ENCODE measurements at regions not wholly inside any gene's neighbourhood (a gene's known extent, or its start where the extent isn't known, plus 50 kb on each side); places are given as distances from the start of the nearest gene placed in this dataset.

DNA sequence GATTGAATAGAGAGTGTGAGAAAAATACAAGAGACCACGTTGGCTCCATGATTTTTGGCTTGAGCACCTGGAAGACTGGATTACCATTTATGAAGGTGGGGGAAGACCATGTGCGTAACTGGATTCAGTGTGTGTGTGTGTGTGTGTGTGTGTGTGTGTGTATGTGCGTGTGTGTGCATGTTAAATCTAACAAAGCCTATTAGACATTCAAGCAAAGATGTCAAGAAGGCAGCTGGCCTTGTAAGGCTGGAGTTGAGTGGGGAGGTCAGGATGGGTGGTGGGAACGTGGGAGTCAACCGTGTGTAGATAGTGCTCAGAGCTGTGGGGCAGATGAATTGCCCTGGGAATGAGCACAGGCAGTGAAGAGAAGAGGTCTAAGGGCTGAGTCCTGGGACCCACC, 293.8 kb upstream of the POU3F1 start:
- H3K79me2 ChIP-seq (ENCODE audit: control insufficient read depth, insufficient read depth, low read length): no peaks in the 10 kb centered on the region
- no peak overlapping the region for H3K27ac ChIP-seq (ENCODE audit: insufficient read depth, low read depth, low read length)
- H4K20me1 ChIP-seq (replicated peaks; ENCODE audit: control insufficient read depth, extremely low read depth, insufficient read depth, low read length): no peaks in the 10 kb centered on the region
- H2AFZ ChIP-seq (ENCODE audit: low read depth, low read length): no peak overlapping the region
- H3K9me3 ChIP-seq (replicated peaks; ENCODE audit: control insufficient read depth, insufficient read depth, low read length): no peaks in the 10 kb centered on the region
- dilution Hi-C loops (cut with MboI; ENCODE audit: extremely low pct_ligation_motif_present, low sequenced_read_pairs): no loop called here
- ChIA-PET POLR2A (no interaction called here), CTCF (no interaction called here)
- intact Hi-C loops (cut with micrococcal nuclease): no loop called here
- DNase-seq (ENCODE audit: low read depth, low spot score): no peak
- H3K27me3 ChIP-seq (ENCODE audit: control insufficient read depth in 2 of 2, insufficient read depth in 2 of 2, low read length in 2 of 2): no peaks in the 10 kb centered on the region
- no peaks in the 10 kb centered on the region for H3K36me3 ChIP-seq (ENCODE audit: control insufficient read depth in 2 of 2, extremely low read depth in 1 of 2, insufficient read depth in 2 of 2, low read length in 2 of 2)
- H3K4me2 ChIP-seq (ENCODE audit: insufficient read depth, low read length): no peak overlapping the region
- FAIRE-seq: no peak
- no TSS peak for BruUV-seq (replicated peaks)
- TF ChIP-seq GATA2 (IDR thresholded peaks at IDR 0.05; ENCODE audit: insufficient read depth, insufficient read length, low read depth, low read length): no peak
- TF ChIP-seq, protein P1, sequence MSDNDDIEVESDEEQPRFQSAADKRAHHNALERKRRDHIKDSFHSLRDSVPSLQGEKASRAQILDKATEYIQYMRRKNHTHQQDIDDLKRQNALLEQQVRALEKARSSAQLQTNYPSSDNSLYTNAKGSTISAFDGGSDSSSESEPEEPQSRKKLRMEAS (IDR thresholded peaks at IDR 0.05; ENCODE audit: insufficient read depth, insufficient read length): no peak
- no peaks in the 10 kb centered on the region for H3K9me1 ChIP-seq (replicated peaks; ENCODE audit: control insufficient read depth, extremely low read depth, insufficient read depth, low read length)
- no peak overlapping the region for H3K9ac ChIP-seq (replicated peaks; ENCODE audit: extremely low read depth, insufficient read depth, low read length)
- no peaks in the 10 kb centered on the region for H3K4me1 ChIP-seq (ENCODE audit: control insufficient read depth, extremely low read depth, insufficient read depth, low read length)
- no peak overlapping the region for H3K4me3 ChIP-seq (replicated peaks in 1 of 3; ENCODE audit: insufficient read depth in 1 of 3, low read depth in 1 of 3, low read length in 3 of 3)

GRCh38 chr1:38337711-38338110, 291.1 kb upstream of the POU3F1 start:
- FAIRE-seq (no peak), DNase-seq (ENCODE audit: low read depth, low spot score) (no peak)
- CTCF ChIA-PET: interaction anchor here (0.6 kb wide), 1 partner anchor 274 kb away, joined by 3 read pairs; no protein-coding TSS in a partner anchor
- H3K4me1 ChIP-seq (ENCODE audit: control insufficient read depth, extremely low read depth, insufficient read depth, low read length): no peaks in the 10 kb centered on the region
- H3K27me3 ChIP-seq (ENCODE audit: control insufficient read depth in 2 of 2, insufficient read depth in 2 of 2, low read length in 2 of 2): no peaks in the 10 kb centered on the region
- H3K79me2 ChIP-seq (ENCODE audit: control insufficient read depth, insufficient read depth, low read length): no peaks in the 10 kb centered on the region
- dilution Hi-C loops (cut with MboI; ENCODE audit: extremely low pct_ligation_motif_present, low sequenced_read_pairs) (no loop called here), intact Hi-C loops (cut with micrococcal nuclease) (no loop called here)
- TF ChIP-seq, protein P1 (IDR thresholded peaks at IDR 0.05; ENCODE audit: insufficient read depth, insufficient read length): no peak
- TF ChIP-seq POLR2A (IDR thresholded peaks at IDR 0.05; ENCODE audit: low read depth, low read length) (no peak), GATA2 (IDR thresholded peaks at IDR 0.05; ENCODE audit: insufficient read depth, insufficient read length, low read depth, low read length) (no peak)
- H3K27ac ChIP-seq (ENCODE audit: insufficient read depth, low read depth, low read length): no peak overlapping the region
- H3K9ac ChIP-seq (replicated peaks; ENCODE audit: extremely low read depth, insufficient read depth, low read length): no peak overlapping the region
- POLR2A ChIA-PET: no interaction called here
- H2AFZ ChIP-seq (ENCODE audit: low read depth, low read length): no peak overlapping the region
- no TSS peak for BruUV-seq (replicated peaks)
- no peak overlapping the region for H3K4me2 ChIP-seq (ENCODE audit: insufficient read depth, low read length)
- no peaks in the 10 kb centered on the region for H3K36me3 ChIP-seq (ENCODE audit: control insufficient read depth in 2 of 2, extremely low read depth in 1 of 2, insufficient read depth in 2 of 2, low read length in 2 of 2)
- H3K4me3 ChIP-seq (replicated peaks in 1 of 3; ENCODE audit: insufficient read depth in 1 of 3, low read depth in 1 of 3, low read length in 3 of 3): no peak overlapping the region
- no peaks in the 10 kb centered on the region for H3K9me3 ChIP-seq (replicated peaks; ENCODE audit: control insufficient read depth, insufficient read depth, low read length)
- H3K9me1 ChIP-seq (replicated peaks; ENCODE audit: control insufficient read depth, extremely low read depth, insufficient read depth, low read length): no peaks in the 10 kb centered on the region
- H4K20me1 ChIP-seq (replicated peaks; ENCODE audit: control insufficient read depth, extremely low read depth, insufficient read depth, low read length): no peaks in the 10 kb centered on the region
